ENCODE measurements at regions not wholly inside any gene's neighbourhood (a gene's known extent, or its start where the extent isn't known, plus 50 kb on each side); places are given as distances from the start of the nearest gene placed in this dataset.

DNA sequence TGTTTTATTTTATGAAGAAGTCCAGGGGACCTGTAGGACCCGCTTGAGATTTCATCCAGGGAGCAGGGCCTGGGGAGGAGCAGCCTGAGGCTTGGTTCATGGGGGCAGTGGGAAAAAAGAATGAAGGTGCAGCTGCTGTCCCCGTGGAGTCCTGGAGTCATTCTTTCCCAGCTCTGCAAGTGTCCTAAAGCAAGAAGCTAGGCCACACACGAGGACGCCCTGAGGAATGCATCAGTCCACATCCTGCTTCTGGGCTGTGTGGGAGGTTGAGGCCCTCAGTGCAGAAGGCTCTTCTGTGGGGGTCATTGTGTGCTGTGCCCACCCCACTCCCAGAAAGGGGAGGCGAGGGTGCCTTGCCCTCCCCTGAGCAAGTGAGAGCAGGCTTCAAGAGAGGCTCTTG lies 179.9 kb upstream of the HS6ST1 start:
- Histone ChIP-seq H3K4me3 (no peak overlapping the region), H3K4me1 (no peaks in the 10 kb centered on the region), H3K9me3 (no peaks in the 10 kb centered on the region), H3K36me3 (no peaks in the 10 kb centered on the region), H3K27ac (no peak overlapping the region), H3K27me3 (peaks cover 0 to 7% of the 10 kb centered on the region in 2 donors)
- TF ChIP-seq, protein P1, sequence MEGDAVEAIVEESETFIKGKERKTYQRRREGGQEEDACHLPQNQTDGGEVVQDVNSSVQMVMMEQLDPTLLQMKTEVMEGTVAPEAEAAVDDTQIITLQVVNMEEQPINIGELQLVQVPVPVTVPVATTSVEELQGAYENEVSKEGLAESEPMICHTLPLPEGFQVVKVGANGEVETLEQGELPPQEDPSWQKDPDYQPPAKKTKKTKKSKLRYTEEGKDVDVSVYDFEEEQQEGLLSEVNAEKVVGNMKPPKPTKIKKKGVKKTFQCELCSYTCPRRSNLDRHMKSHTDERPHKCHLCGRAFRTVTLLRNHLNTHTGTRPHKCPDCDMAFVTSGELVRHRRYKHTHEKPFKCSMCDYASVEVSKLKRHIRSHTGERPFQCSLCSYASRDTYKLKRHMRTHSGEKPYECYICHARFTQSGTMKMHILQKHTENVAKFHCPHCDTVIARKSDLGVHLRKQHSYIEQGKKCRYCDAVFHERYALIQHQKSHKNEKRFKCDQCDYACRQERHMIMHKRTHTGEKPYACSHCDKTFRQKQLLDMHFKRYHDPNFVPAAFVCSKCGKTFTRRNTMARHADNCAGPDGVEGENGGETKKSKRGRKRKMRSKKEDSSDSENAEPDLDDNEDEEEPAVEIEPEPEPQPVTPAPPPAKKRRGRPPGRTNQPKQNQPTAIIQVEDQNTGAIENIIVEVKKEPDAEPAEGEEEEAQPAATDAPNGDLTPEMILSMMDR (IDR thresholded peaks at IDR 0.05): no peak
- intact Hi-C loops (cut with DNase I): no loop called here
- ATAC-seq (no peak), DNase-seq (no peak)

DNA sequence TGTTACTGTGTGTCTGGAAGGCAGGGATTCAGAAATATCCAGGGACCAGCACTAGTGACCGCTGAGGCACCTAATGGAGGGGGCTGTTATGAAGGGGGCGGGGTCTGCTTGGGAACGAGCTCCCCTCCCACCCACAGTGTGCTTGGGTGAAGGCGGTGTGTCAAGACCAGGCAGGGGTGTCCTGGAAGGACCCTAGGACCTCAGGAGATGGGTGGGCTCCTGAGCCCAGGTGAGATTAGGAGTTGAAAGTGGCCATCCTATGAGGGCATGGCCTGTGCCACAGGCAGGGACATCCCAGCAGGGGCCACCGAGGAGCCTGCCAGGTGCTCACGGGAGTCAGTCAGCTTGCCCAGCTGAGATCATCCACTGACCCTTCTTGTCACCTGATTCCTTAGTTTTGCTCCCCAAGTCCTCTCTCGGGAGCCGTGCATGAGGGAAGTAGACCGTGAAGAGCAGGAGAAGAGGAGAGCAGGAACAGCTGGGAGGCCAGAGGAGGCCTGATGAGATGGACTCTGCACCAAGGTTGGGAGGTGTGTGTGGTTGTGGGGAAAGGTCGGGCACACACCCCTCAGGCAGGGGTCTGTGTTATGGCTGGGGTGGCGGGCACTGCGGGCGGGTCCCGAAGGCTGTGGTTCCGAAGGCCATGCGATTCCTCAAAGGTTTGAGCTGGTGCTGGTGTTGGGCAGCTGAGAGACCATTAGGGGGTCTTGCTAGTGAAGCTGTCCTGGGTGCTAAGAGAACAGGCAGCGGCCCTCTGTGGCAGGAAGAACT lies 180.9 kb upstream of the HS6ST1 start:
- Histone ChIP-seq H3K27ac (no peak overlapping the region), H3K27me3 (no peaks in the 10 kb centered on the region), H3K9me3 (no peaks in the 10 kb centered on the region), H3K4me1 (no peaks in the 10 kb centered on the region), H3K4me3 (no peak overlapping the region), H3K36me3 (no peaks in the 10 kb centered on the region)
- ATAC-seq: no peak
- DNase-seq: no peak
- TF ChIP-seq, protein P1 (IDR thresholded peaks at IDR 0.05): no peak
- intact Hi-C loops (cut with DNase I): no loop called here

DNA sequence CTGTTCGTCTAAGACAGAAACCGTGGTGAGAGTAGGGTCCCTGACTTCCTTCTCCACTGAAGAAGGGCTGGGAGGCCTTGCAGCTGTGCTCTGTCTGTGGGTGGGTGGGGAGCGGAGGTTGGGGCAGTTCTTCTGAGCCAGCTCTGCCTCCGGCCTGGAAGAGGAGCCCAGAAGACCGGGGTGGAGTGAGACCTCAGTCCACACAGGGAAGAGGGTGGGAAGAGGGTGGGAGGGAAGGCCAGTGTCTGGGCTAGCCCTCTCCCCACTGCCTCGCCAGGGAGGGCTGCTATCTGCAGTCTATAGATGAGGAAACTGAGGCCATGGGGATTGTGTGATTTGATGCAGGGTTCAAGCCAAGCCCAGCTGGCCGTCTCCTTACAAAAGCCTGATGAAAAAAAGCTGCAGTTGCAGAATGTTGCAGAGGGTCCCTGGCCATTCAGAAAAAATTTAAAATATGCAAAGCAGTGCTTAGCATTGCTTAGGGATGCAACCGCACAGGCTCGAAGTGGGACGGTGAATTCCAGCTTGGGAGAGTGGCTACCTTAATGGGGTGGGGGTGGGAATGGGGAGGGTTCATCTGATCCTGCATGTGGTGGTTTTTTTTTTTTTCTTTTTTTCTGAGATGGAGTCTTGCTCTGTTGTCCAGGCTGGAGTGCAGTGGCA lies 181.6 kb upstream of the HS6ST1 start:
- Histone ChIP-seq H3K9me3 (no peaks in the 10 kb centered on the region), H3K4me3 (no peak overlapping the region), H3K27me3 (no peaks in the 10 kb centered on the region), H3K27ac (no peak overlapping the region), H3K36me3 (no peaks in the 10 kb centered on the region), H3K4me1 (no peaks in the 10 kb centered on the region)
- no peak for DNase-seq
- TF ChIP-seq, protein P1 (IDR thresholded peaks at IDR 0.05): no peak
- ATAC-seq: no peak
- intact Hi-C loops (cut with DNase I): no loop called here

GRCh38 chr2:128501006-128501690 lies 182.5 kb upstream of the HS6ST1 start:
- DNase-seq (no peak), ATAC-seq (no peak)
- no peak overlapping the region for H3K27ac ChIP-seq
- H3K4me3 ChIP-seq: no peak overlapping the region
- no peaks in the 10 kb centered on the region for H3K4me1 ChIP-seq
- H3K9me3 ChIP-seq: no peaks in the 10 kb centered on the region
- no peaks in the 10 kb centered on the region for H3K36me3 ChIP-seq
- no peaks in the 10 kb centered on the region for H3K27me3 ChIP-seq
- intact Hi-C loops (cut with DNase I): no loop called here
- TF ChIP-seq, protein P1 (IDR thresholded peaks at IDR 0.05): no peak

DNA sequence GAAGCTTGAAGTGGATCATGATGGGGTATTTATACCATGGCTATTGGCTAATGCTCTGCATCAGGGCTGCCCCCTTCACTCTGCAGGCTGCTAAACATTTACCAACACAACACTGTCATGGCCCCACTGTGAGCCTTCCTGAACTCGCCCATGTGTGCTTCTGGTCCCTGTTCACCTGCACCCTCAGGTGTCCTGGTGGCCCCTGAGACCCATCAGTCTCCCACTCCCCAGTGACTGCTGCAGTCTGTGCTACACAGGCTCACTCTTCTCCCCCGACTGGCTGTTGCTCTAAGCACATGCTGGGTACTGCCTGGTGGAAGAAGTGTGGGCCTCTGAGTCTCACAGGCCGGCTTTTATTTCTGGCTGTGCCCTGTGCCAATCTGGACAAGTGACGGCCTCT lies 183.0 kb upstream of the HS6ST1 start:
- intact Hi-C loops (cut with DNase I): no loop called here
- ATAC-seq (no peak), DNase-seq (no peak)
- no peak overlapping the region for H3K4me3 ChIP-seq
- no peaks in the 10 kb centered on the region for H3K36me3 ChIP-seq
- TF ChIP-seq, protein P1 (IDR thresholded peaks at IDR 0.05): no peak
- H3K27me3 ChIP-seq: no peaks in the 10 kb centered on the region
- no peaks in the 10 kb centered on the region for H3K4me1 ChIP-seq
- no peak overlapping the region for H3K27ac ChIP-seq
- no peaks in the 10 kb centered on the region for H3K9me3 ChIP-seq
